Muscle of leg (tissue), 3 donors: ENCODE measurements at regions not wholly inside any gene's neighbourhood (a gene's known extent, or its start where the extent isn't known, plus 50 kb on each side); places are given as distances from the start of the nearest gene placed in this dataset.
"Not testable (repeated sequence)": the region's sequence is repeated elsewhere in the genome, so short reads cannot be mapped to it uniquely, and the experiment has no call there.

Experiments
- DNase-seq: peaks from one replicate; pipeline ENCODE4 v3.0.0; 2013
- H3K27ac ChIP-seq: one replicate; pipeline ENCODE4 v1.5.1; 2013; ENCODE audit warnings: mild to moderate bottlenecking, low read length, control low read depth
- H3K27me3 ChIP-seq: one replicate; pipeline ENCODE4 v1.6.1; 2013; ENCODE audit warnings: low read length; ENCODE audit not compliant: control insufficient read depth, insufficient read depth
- H3K36me3 ChIP-seq: one replicate; pipeline ENCODE4 v1.6.1; 2013; ENCODE audit warnings: low read length; ENCODE audit not compliant: control insufficient read depth, insufficient read depth
- H3K4me1 ChIP-seq: one replicate; pipeline ENCODE4 v1.6.1; 2013; ENCODE audit warnings: low read length; ENCODE audit not compliant: control insufficient read depth, insufficient read depth
- H3K4me3 ChIP-seq: one replicate; pipeline ENCODE4 v1.5.1; 2013; ENCODE audit warnings: low read length, control low read depth
- H3K9me3 ChIP-seq: replicated peaks from 2 replicates; pipeline ENCODE4 v1.6.1; 2013; ENCODE audit warnings: low read depth, low read length; ENCODE audit not compliant: control insufficient read depth
- WGBS: methylation state at CpG from one replicate; pipeline ENCODE4 v1.1.5; 2013; ENCODE audit warnings: missing lambda C conversion rate; ENCODE audit not compliant: insufficient coverage; 5-methylcytosine and 5-hydroxymethylcytosine counted together

- Histone ChIP-seq H3K4me1 (no peaks in the 10 kb centered on the region), H3K4me3 (no peak overlapping the region), H3K27ac (no peak overlapping the region), H3K9me3 (peaks cover 12% of the 10 kb centered on the region), H3K36me3 (no peaks in the 10 kb centered on the region), H3K27me3 (no peaks in the 10 kb centered on the region)
- DNase-seq: no peak
These were observed 313.9 kb upstream of the GLI3 start for GRCh38 chr7:42550706-42551470.

DNA sequence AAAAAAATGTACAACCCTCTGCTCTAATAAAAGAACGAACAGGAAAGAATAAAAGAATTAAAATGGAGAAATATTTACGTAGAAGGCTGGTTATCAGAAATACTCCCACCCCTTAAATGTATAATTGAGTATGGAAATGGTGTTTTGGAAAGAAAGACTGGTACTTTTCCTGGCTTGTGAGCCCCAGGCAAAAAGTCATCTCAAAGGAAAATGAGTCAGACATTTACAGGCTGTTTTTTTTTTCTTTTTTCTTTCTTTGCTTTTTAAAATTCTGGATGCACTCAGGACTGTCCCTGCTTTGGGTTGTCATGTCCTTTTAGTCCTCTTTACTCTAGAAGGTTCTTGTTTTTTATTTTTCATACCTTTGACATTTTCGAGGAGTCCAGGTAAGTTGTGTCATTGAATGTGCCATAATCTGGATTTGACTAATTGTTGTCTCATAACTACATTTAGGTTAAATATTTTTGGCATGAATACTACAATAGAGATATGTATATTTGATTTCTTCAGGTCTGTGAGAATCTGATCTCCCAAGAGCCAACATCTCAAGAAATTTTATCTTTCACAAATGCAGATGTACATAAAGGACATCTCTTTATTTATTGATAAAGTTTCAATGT is 313.0 kb upstream of the GLI3 start:
- Histone ChIP-seq H3K36me3 (no peaks in the 10 kb centered on the region), H3K9me3 (peaks cover 12% of the 10 kb centered on the region), H3K27me3 (no peaks in the 10 kb centered on the region), H3K27ac (no peak overlapping the region), H3K4me3 (no peak overlapping the region), H3K4me1 (no peaks in the 10 kb centered on the region)
- no CpG with 5 or more reads among the region's 3 CpGs for WGBS
- DNase-seq: no peak

DNA sequence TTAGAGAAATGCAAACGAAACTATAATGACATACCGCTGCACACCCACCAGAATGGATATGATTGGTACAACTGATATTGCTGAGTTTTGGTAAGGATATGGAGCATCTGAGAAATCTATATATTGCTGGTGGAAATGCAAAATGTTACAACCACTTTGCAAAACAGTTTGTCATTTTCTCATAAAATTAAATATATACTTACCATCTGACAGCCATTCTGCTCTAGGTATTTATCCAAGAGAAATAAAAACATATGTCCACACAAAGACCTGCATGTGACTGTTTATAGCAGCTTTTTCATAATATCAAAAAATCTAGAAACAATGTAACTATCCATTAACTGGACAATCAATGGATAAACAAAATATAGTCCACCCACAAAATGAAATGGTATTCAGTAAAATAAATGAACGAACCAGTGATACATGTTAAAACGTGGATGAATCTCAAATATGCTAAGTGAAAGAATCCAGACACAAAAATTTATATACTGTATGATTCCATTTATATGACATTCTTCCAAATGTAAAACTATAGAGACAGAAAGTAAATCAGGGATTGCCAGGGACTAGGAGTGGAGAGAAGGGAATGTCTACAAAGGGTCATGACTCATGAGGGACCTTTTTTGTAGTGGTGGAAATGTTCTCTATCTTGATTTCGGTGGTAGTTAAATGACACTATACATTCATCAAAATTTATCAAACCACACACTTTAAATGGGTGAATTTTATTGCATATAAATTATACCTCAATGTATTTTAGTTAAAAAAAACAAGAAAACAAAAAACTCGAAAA is 312.0 kb upstream of the GLI3 start:
- H3K36me3 ChIP-seq: no peaks in the 10 kb centered on the region
- H3K27me3 ChIP-seq: no peaks in the 10 kb centered on the region
- H3K27ac ChIP-seq: no peak overlapping the region
- peak; percentile 21 for DNase-seq
- no CpG with 5 or more reads among the region's 6 CpGs for WGBS
- H3K4me1 ChIP-seq: no peaks in the 10 kb centered on the region
- peaks cover 14% of the 10 kb centered on the region for H3K9me3 ChIP-seq
- H3K4me3 ChIP-seq: no peak overlapping the region

- Histone ChIP-seq H3K27ac (no peak overlapping the region), H3K36me3 (no peaks in the 10 kb centered on the region), H3K4me1 (no peaks in the 10 kb centered on the region), H3K27me3 (no peaks in the 10 kb centered on the region), H3K4me3 (no peak overlapping the region), H3K9me3 (peaks cover 10% of the 10 kb centered on the region)
- WGBS: no CpG with 5 or more reads among the region's 1 CpG
- DNase-seq: no peak
These were observed 308.2 kb upstream of the GLI3 start for GRCh38 chr7:42545049-42545724.

DNA sequence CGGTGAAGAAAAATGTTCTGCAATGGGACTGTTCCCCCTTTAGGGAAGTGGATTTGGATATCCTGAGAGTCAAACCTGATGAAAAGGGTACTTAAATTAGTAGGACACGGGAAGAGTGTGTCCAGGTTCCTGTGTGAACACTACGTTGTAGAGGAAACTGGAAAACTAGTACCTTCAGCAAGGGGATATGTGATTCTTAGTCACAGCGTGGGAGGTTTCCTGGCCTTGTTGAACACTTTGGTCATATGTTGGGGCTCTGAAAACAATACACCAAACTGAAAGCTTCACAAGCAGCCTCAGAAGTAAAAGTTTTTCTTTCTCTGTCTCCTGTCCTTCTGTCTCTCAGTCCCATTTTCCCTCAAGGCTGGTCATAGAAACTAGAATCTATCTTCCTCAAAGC is 306.9 kb upstream of the GLI3 start:
- H3K9me3 ChIP-seq: peaks cover 10% of the 10 kb centered on the region
- WGBS: 79% methylated on average over 4 of the region's 4 CpGs

GRCh38 chr7:42542446-42542845 is 305.4 kb upstream of the GLI3 start:
- peaks cover 10% of the 10 kb centered on the region for H3K9me3 ChIP-seq
- H3K36me3 ChIP-seq, H3K4me3 ChIP-seq, H3K27ac ChIP-seq, H3K27me3 ChIP-seq, DNase-seq, H3K4me1 ChIP-seq: not testable (repeated sequence)
- no CpG with 5 or more reads among the region's 1 CpG for WGBS

More for the DNA sequence above, 306.9 kb upstream of the GLI3 start:
- Histone ChIP-seq H3K27ac (no peak overlapping the region), H3K4me3 (no peak overlapping the region), H3K27me3 (no peaks in the 10 kb centered on the region), H3K4me1 (no peaks in the 10 kb centered on the region), H3K36me3 (no peaks in the 10 kb centered on the region)
- no peak for DNase-seq

DNA sequence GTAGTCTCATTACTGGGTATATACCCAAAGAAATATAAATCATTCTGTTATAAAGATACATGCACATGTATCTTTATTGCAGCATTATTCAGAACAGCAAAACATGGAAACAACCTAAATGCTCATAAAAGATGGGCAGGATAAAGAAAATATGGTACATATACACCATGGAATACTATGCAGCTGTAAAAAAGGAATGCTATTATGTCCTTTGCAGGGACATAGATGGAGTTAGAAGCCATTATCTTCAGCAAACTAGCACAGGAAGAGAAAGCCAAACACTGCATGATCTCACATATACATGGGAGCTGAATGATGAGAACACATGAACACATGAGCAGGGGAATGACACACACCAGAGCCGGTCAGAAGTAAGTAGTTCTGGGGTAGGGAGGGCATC is 297.4 kb upstream of the GLI3 start:
- Histone ChIP-seq H3K36me3 (no peaks in the 10 kb centered on the region), H3K27ac (no peak overlapping the region), H3K4me3 (no peak overlapping the region), H3K27me3 (no peaks in the 10 kb centered on the region), H3K4me1 (no peaks in the 10 kb centered on the region), H3K9me3 (no peaks in the 10 kb centered on the region)
- WGBS: no CpG with 5 or more reads among the region's 1 CpG
- no peak for DNase-seq

DNA sequence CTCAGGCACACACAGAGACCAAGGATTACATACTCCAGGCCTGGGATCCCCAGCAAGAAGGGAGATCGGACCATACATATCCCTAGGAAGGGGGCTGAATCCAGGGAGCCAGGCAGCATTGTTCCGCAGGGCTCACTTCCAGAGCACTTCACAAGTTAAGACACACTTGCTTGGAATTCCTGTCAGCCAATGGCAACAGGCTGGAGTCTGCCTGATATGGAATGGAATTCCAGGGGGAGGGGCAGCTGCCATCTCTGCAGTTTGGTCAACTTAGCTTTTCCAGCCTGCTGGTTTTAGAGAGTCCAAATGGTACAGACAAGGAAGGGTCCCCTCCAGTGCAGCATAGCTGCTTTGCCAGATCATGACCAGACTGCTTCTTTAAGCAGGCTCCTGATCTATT is 290.0 kb upstream of the GLI3 start:
- H3K4me3 ChIP-seq: no peak overlapping the region
- WGBS: 100% methylated on average over 1 of the region's 2 CpGs
- peaks cover 5% of the 10 kb centered on the region for H3K9me3 ChIP-seq
- H3K27me3 ChIP-seq: no peaks in the 10 kb centered on the region
- H3K27ac ChIP-seq: no peak overlapping the region
- H3K4me1 ChIP-seq: no peaks in the 10 kb centered on the region
- no peak for DNase-seq
- no peaks in the 10 kb centered on the region for H3K36me3 ChIP-seq

DNA sequence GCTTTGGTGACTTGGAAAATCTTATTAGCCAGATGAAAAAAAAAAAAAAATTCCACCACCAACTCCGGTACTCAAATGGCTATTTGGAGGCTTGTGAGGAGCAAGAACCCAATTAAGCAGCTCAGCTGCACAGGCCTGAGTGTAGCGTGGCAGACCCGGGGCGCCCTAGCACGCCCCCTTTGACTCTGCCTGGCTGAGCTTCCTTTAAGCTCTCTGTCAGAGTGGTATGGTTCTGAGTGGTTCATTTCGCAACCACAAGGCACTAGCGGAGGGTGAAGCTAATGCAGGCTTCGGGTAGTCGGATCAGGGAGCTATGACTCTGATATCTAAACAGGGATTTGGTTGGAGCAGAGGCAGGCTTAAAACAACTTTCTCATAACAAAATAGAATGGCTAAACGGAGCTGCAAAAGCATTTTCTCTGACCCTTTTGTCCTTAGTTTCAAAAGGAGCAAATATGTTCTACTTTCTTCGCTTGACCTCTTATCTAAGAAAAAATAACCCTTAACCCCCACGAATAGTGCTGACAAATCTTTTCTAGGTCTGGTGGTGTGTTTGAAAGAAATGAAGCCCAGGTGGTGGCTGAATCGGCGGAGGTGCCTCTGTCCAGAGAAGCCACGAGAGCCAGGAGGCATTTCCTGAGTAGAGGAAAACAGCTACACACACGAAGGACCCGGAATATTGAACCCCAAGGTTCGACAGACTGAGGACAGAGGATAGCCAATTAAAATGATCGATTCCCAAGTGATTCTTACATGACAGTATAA is 285.4 kb upstream of the GLI3 start:
- WGBS: 71% methylated on average over 9 of the region's 19 CpGs
- Histone ChIP-seq H3K4me1 (no peaks in the 10 kb centered on the region), H3K4me3 (no peak overlapping the region), H3K27me3 (no peaks in the 10 kb centered on the region), H3K36me3 (no peaks in the 10 kb centered on the region), H3K27ac (no peak overlapping the region), H3K9me3 (peaks cover 5% of the 10 kb centered on the region)
- DNase-seq: no peak
